H1 (cell line): ENCODE measurements at regions not wholly inside any gene's neighbourhood (a gene's known extent, or its start where the extent isn't known, plus 50 kb on each side); places are given as distances from the start of the nearest gene placed in this dataset.

ENCODE experiments used
- BRCA1 ChIP-seq: IDR thresholded peaks from 2 replicates; pipeline ENCODE4 v1.6.1; 2012; ENCODE audit warnings: low read depth, low read length, improper control_type of control experiment
- EP300 ChIP-seq, 2 experiments: IDR thresholded peaks; 1 replicate in 1 of 2; 2 replicates in 1 of 2; pipeline ENCODE4 v1.6.1; 2011 to 2012; ENCODE audit warnings: low read depth in 2 of 2, low read length in 2 of 2, mild to moderate bottlenecking in 2 of 2, borderline replicate concordance in 1 of 2, inconsistent platforms in 1 of 2, moderate library complexity in 1 of 2
- MAX ChIP-seq: IDR thresholded peaks from 2 replicates; pipeline ENCODE4 v1.6.1; 2012; ENCODE audit warnings: inconsistent platforms
- NRF1 ChIP-seq: IDR thresholded peaks from 2 replicates; pipeline ENCODE4 v1.6.1; 2011; ENCODE audit warnings: mild to moderate bottlenecking, low read depth, low read length, improper control_type of control experiment
- RFX5 ChIP-seq: IDR thresholded peaks from 2 replicates; pipeline ENCODE4 v1.6.1; 2011; ENCODE audit warnings: low read depth, low read length, improper control_type of control experiment, borderline replicate concordance
- SRF ChIP-seq: IDR thresholded peaks from 2 replicates; pipeline ENCODE4 v1.6.1; 2011; ENCODE audit warnings: mild to moderate bottlenecking, low read depth, low read length, moderate library complexity
- ZNF274 ChIP-seq: IDR thresholded peaks from 2 replicates; pipeline ENCODE4 v1.7.0; 2012; ENCODE audit warnings: low read length, borderline replicate concordance; ENCODE audit errors: extremely low read depth

DNA sequence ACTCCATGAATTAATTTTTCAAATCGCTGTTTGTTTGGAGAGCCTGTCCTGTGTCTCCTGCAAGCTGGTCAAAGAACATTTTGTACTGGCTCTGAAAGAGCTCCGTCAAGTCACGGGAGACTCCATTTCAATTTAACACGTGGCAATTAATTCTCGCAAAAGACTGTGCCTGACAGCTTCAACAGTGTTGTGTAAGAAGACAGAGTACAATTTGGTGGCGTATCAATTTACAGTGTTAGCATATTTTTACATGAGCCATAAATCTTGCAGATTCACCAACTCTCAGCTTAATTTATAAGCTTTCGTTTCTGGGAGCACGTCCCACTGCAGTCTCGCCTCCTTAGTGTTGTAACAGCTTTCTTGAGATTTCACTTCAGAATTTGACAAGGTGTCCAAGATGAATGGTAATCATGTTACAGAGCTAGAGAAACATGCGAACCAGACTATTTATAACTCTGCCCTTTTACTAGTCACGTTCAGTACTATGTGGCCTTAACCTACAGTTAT, 70.8 kb downstream of the RWDD4 start (continued):
- TF ChIP-seq EP300 (IDR thresholded peaks at IDR 0.05; ENCODE audit: borderline replicate concordance in 1 of 2, low read depth in 2 of 2, low read length in 2 of 2) (no peak), ZNF274 (no peak), SRF (no peak), NRF1 (no peak), BRCA1 (no peak), RFX5 (no peak), MAX (no peak)
- TF ChIP-seq, all 59 proteins: peak for 0
